Islet of Langerhans (tissue), 1 donor: ENCODE measurements at regions not wholly inside any gene's neighbourhood (a gene's known extent, or its start where the extent isn't known, plus 50 kb on each side); places are given as distances from the start of the nearest gene placed in this dataset.
"Not testable (repeated sequence)": the region's sequence is repeated elsewhere in the genome, so short reads cannot be mapped to it uniquely, and the experiment has no call there.

ENCODE experiments used
- FAIRE-seq: peaks from one replicate; lab custom pipeline; 2011; peaks lifted over from hg19 to GRCh38; lab: Jason Lieb, UNC

- FAIRE-seq, result no peak
These were observed 515.7 kb downstream of the FRK start for GRCh38 chr6:115544765-115545671.

GRCh38 chr6:115540077-115540869 lies 520.4 kb downstream of the FRK start:
- peak; percentile 13 for FAIRE-seq

GRCh38 chr6:115539531-115539930 lies 521.2 kb downstream of the FRK start:
- no peak for FAIRE-seq

- no peak for FAIRE-seq
These were observed 535.9 kb downstream of the FRK start for GRCh38 chr6:115524821-115525220.

- not testable (repeated sequence) for FAIRE-seq
These were observed 538.9 kb downstream of the FRK start for GRCh38 chr6:115521747-115522146.

- FAIRE-seq, result no peak
These were observed 546.0 kb downstream of the FRK start for GRCh38 chr6:115514656-115515055.

- FAIRE-seq, result no peak
These were observed 547.8 kb downstream of the FRK start for GRCh38 chr6:115512923-115513322.

- FAIRE-seq, result no peak
These were observed 548.9 kb downstream of the FRK start for GRCh38 chr6:115511771-115512170.

- not testable (repeated sequence) for FAIRE-seq
These were observed 558.3 kb downstream of the FRK start for GRCh38 chr6:115502432-115502831.

GRCh38 chr6:115495184-115495583 lies 565.5 kb downstream of the FRK start:
- FAIRE-seq, result no peak

GRCh38 chr6:115487331-115487730 lies 573.4 kb downstream of the FRK start:
- FAIRE-seq, result no peak

GRCh38 chr6:115485400-115485799 lies 575.3 kb downstream of the FRK start:
- no peak for FAIRE-seq

GRCh38 chr6:115480543-115480942 lies 580.1 kb downstream of the FRK start:
- FAIRE-seq, result not testable (repeated sequence)

GRCh38 chr6:115474443-115475041 lies 586.1 kb downstream of the FRK start:
- FAIRE-seq, result no peak

GRCh38 chr6:115468272-115469005 lies 592.3 kb downstream of the FRK start:
- no peak for FAIRE-seq

GRCh38 chr6:115467726-115468125 lies 593.0 kb downstream of the FRK start:
- FAIRE-seq, result no peak

GRCh38 chr6:115460913-115461312 lies 599.8 kb downstream of the FRK start:
- no peak for FAIRE-seq

- no peak for FAIRE-seq
These were observed 603.8 kb downstream of the FRK start for GRCh38 chr6:115456848-115457247.

GRCh38 chr6:115443825-115444478 lies 616.7 kb downstream of the FRK start:
- no peak for FAIRE-seq

GRCh38 chr6:115442323-115442722 lies 618.4 kb downstream of the FRK start:
- no peak for FAIRE-seq

- FAIRE-seq, result no peak
These were observed 619.0 kb downstream of the FRK start for GRCh38 chr6:115441651-115442050.

GRCh38 chr6:115415378-115415777 lies 645.3 kb downstream of the FRK start:
- no peak for FAIRE-seq
